ENCODE measurements at regions not wholly inside any gene's neighbourhood (a gene's known extent, or its start where the extent isn't known, plus 50 kb on each side); places are given as distances from the start of the nearest gene placed in this dataset.

- TF ChIP-seq, protein P1, sequence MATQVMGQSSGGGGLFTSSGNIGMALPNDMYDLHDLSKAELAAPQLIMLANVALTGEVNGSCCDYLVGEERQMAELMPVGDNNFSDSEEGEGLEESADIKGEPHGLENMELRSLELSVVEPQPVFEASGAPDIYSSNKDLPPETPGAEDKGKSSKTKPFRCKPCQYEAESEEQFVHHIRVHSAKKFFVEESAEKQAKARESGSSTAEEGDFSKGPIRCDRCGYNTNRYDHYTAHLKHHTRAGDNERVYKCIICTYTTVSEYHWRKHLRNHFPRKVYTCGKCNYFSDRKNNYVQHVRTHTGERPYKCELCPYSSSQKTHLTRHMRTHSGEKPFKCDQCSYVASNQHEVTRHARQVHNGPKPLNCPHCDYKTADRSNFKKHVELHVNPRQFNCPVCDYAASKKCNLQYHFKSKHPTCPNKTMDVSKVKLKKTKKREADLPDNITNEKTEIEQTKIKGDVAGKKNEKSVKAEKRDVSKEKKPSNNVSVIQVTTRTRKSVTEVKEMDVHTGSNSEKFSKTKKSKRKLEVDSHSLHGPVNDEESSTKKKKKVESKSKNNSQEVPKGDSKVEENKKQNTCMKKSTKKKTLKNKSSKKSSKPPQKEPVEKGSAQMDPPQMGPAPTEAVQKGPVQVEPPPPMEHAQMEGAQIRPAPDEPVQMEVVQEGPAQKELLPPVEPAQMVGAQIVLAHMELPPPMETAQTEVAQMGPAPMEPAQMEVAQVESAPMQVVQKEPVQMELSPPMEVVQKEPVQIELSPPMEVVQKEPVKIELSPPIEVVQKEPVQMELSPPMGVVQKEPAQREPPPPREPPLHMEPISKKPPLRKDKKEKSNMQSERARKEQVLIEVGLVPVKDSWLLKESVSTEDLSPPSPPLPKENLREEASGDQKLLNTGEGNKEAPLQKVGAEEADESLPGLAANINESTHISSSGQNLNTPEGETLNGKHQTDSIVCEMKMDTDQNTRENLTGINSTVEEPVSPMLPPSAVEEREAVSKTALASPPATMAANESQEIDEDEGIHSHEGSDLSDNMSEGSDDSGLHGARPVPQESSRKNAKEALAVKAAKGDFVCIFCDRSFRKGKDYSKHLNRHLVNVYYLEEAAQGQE (IDR thresholded peaks at IDR 0.05; ENCODE audit: borderline replicate concordance): no peak
- no peak for TF ChIP-seq SMC3 (conservative IDR thresholded peaks at IDR 0.05; ENCODE audit: poor library complexity)
These were observed 757.7 kb upstream of the SEMA6A start for GRCh38 chr5:117332341-117332740.
